GM21619 (cell line): ENCODE measurements at regions not wholly inside any gene's neighbourhood (a gene's known extent, or its start where the extent isn't known, plus 50 kb on each side); places are given as distances from the start of the nearest gene placed in this dataset.

Experiments used
- ATAC-seq: cut with Tn5 transposase; IDR thresholded peaks from one replicate; pipeline ENCODE4 v1.9.1; 2021; ENCODE audit not compliant: unreplicated experiment

DNA sequence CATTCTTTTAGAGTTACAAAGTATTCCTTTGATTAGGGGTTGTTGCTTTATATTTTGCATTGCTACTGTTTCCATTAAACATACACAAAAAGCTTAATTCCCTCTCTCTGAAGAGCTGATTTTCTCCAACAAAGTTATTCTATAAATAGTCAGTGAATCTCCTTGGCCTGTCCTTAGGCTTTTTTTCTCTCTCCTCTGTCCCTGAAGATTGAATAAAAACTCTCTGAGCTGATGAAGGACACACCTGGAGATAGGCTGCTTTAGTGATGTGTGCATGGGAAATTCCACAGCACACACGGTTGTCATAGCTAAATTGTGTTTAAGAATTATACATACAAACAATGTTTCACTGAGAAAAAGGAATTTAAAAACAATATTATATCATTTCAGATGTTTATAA lies 90.5 kb upstream of the TMEM106B start:
- ATAC-seq, result no peak

DNA sequence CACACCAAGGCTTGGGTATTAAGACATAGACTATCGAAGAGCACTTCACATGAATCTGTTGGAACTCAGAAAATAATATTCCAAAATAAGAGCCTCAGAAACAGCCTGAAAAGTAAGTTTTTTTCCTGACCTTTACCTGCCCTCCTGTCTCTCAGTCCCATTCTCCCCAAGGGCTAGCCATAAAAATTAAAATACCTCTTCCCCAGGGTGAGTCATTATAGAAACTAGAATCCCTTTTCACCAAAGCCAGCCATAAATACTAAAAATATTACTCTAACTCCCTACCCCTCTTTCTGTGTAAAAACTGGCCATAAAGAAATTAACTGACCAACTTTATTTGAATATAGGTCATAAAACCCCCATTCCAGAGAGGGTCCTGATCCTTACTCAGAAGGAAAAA lies 87.9 kb upstream of the TMEM106B start:
- ATAC-seq, result no peak

DNA sequence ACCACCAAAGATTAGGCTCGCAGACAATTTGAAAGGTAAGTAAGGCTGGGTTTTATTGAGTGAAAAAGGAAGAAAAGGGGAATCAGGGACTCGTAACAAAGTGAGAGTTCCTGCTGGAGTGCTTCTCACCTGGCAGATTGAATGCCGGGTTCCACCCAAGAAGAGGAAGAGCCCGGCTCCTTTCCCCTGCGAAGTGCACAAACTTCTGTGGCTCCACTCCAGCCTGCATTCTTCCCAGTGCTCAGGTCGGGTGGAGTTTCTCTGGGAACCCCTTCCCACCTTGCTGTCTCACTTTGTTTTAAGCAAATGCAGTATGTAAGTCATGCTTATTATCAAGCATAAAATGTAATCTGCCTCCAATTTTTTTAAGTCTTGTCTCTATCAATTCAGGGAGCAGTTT lies 87.1 kb upstream of the TMEM106B start:
- ATAC-seq, result no peak

DNA sequence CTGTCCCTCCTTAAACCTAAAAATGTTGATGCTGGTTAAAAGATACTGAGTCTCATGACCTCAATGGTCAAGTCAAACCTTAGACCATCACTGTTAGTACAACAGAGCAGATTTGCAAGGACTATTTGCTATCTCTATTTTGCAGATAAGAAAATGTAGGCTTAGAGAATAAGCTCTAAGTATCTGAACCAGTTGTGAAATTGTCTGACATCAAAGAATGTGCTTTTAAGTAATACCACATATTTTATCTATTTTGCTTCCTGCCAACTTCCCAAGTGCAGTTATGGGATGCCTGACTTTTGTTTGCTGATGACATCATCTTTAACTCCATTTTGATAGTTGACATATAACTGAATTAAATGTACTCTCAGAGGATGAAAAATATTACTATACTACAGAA lies 83.6 kb upstream of the TMEM106B start:
- no peak for ATAC-seq

DNA sequence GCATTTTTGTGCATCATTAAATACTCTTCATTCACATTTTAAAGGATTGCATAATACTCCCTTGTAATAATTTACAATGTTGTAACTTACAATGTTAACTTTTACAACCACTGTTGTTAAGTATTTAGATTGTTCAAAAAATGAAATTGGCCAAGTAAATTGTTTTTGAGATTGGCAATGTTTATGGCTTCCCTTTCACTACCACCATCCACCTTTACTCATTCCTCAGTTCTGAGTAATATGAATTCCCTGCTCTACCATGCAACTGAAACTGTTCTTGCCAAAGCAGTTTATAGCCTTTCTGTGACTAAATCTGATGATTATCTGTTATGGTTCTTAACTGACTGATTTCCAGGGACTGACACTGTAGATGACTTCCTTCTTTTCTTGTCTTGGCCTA lies 80.5 kb upstream of the TMEM106B start:
- no peak for ATAC-seq

DNA sequence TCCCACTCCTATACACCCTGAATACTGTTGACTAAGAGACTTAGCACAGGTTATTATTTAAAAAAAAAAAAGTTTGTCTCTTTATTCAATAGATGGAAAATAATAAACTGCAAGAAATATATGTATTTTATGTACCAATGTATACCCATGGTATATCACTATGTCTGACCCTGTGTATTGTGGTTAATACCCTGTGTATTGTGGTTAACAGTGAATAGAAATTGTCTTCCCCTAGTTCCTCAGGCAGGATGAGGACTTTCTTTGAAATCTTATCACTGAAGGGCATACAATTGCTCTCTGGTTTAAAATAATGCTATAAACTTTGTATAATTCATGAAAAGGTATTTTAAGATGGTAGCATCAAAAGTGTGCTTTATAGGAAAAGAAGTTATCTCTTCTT lies 80.0 kb upstream of the TMEM106B start:
- no peak for ATAC-seq

DNA sequence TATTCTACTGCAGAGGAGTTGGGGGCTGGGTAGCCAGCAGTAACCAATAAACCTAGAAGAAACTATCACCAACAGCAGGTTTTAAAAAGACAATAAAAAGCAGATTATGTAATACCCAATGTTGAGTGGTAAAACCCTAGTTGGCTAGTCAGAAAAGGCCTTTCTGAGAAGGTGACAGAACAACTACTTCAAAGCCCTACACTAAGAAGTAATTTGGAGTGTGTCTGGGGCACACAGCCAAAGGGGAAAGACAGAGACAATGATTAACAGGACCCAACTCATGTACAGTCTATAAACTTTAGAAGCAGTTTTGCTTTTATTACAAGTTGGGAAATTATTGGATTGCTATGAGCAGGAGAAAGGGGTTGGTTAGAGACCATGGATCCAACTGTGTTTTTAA lies 77.2 kb upstream of the TMEM106B start:
- no peak for ATAC-seq

DNA sequence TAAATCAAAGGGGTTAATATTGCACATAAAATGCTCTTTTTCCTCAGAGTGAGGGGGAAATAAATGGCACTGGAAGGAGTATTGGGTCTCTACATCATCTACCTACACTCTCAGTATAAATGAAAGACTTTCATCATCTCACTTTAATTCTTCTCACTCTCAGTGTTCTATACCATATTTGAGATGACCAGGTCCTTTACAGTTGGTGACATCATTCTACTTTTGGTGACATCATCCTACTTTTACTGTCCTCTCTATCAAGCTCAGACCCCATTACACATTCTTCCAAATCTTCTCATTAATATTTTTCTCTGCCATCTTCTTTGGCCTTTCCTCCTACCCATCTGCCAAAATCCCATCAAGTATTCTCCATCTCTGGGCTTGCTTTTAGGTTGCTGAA lies 74.6 kb upstream of the TMEM106B start:
- no peak for ATAC-seq

DNA sequence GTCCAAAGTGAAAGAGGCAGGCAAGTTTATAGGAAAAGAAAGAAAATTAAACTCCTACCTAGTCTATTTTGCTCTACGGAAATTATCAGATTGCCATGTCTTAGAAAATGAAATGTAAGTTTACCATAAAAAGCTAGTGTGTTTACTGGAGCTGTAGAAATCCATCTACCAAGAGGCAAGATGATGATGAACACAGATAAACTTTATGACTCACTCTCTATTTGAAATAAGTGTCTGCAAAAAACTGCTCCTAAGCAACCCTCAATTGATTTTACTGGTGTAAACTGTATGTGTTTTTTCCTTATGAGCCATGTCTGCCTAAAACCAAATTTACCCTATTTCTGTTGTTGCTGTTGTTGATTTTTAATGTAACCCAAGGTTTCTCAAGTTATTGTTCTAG lies 73.8 kb upstream of the TMEM106B start:
- no peak for ATAC-seq

DNA sequence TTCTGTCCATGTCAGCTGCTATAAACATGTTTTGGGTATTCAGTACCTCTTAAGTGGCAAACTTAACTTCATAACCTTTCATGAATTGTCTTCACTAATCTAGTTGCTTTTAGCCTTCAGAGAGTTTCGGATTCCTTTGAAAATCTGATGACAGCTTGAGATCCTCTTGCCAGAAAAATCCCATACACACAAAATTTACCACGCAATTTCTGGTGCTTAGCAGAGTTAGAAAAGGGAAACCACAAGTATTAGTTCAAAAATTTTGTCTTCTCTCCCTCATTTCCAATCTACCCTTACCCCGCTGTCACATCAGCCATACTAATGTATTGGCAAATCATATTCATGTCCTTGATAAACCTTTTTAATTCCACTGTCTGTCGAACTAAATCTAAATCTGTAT lies 72.7 kb upstream of the TMEM106B start:
- ATAC-seq, result no peak

DNA sequence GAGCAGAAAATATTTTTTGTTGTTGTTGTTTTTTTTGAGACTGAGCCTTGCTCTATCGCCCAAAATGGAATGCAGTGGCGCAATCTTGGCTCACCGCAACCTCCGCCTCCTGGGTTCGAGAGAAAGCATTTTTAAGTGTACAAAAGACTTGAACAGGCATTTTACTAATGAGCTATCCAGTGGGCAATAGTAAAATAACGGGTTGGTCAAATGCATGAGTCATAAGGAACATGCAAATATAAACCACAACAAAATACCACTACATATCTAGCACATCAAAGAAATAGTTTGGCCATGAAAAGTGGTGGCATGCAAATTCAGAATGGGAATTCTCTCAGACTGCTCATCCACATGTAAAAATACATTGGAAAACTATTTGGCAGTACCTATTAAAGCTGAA lies 71.7 kb upstream of the TMEM106B start:
- ATAC-seq, result no peak

DNA sequence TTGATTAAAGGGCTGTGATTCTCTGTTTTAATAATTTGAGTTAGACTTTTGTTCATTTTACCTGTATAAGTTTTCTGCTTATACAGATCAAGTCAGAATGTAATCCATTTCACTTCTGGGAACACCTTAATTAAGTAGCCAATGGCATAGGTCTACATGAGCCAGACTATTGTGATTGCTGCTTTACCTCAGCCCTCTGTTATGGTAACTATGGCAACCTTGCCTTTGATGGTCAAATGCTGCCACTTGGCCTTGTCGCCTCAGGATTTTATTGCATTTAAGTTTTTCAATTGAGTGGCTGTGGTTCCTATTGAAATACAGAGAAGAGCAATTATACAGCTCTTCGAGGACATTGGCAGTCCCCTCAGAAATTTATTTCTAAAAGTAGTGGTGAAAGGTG lies 64.3 kb upstream of the TMEM106B start:
- no peak for ATAC-seq

DNA sequence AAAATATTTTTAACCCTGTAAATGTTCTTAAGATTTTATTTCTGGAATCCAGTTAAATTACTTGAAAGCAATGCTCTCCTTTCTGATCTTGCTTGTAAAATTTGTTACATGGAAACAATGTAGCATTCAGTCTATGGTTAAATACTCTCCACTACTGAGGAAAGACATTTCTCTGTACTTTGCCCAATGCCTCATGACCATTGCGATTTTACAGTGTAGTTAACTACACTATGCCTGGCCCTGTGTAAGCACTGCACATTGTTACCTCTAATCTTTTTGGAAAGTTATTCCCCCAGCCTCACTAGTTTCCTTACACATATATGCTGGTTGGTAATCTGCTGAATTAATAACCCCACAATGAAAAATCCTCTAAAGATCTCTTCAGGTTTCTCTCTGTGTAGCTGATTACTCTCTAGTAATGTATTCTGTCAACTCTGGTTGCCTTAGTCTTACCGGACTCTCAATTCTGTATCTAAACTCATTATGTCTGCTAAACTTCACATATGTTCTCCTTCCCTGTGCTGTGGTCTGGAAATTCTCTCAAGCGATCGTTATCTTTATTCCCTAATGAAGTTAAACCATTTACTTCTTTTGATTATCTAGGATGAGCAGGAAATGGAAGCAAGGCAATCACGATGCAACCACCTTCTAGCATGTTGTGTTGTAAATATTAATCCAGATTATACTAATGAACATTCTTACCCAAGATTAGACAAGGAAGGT lies 58.7 kb upstream of the TMEM106B start:
- no peak for ATAC-seq

DNA sequence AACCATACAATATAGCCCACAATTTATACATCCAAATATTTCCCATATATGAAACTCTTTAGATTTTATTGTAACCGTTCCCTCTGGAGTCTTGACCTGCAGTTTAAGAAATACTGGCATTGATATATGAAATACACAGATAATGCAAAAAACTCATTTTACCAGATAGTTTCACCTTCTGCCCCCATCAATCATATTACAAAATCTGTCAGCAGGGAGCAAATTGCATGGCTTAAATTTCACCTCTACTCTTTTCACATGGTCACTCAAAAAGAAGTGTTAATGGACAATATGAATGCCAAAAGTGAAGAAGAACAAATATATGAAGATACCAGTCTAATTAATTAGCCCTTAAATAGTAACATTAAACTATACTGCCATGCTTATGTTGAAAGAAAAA lies 57.0 kb upstream of the TMEM106B start:
- no peak for ATAC-seq

DNA sequence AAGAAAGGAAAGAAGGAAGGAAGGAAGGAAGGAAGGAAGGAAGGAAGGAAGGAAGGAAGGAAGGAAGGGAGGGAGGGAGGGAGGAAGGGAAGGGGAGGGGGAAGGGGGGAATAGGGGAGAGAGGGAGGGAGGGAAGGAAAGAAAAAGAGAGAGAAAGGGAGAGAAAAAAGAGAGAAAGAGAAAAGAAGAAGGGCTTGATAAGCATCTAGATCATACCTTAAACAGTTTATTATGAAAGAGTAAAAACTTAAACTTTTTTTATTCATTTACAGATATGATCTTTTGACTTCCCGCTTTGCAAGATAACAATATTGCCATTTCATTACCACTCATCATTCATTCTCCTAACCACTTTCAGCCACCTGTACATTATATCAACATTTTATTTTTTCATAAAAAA lies 53.6 kb upstream of the TMEM106B start:
- no peak for ATAC-seq

DNA sequence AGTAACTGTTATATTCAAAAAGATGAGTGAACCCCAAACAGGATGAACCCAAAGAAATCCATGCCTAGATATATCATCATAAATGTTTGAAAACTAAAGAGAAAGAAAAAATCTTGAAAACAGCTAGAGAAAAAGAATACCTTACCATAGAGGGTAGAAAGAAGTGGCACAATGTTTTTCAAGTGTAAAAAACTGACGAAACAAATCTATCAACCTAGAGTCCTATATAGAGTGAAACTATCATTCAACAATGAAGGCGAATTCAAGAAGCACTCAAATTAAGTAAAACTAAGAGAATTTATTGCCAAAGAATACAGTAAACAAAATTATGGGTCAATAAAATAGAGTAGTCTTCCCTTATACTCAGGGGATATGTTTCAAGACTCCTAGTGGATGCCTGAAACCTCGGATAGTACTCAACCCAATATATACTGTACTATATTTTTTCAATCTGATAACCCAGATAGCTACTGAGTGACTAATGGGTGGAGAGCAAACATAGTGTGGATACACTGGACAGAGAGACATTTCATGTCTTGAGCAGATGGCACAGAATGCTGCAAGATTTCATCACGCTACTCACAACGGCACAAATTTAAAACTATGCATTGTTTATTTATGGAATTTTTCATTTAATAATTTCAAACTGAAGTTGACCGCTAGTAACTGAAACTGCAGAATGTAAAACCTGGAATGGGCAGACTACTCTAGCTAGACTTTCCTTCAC lies 52.6 kb upstream of the TMEM106B start:
- no peak for ATAC-seq

DNA sequence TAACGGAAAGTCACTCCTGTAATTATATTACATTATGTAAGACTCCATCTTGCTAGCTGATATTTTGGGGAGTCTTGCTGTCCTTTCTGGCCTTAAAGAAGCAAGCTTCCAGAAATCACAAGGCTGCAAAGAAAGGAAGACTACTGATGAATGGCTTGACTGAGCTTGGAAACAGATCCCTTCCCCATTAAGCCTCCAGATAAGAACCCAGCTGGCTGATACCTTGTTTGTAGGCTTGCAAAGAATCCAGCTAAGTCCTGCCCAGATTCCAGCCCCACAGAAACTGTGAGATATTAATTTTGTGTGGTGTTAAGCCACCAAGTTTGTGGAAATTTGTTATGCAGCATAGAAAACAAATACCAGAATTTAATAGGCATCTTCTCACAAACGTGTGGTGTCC lies 49.9 kb upstream of the TMEM106B start:
- no peak for ATAC-seq
